Astrocyte of the hippocampus (primary cell): ENCODE measurements at regions not wholly inside any gene's neighbourhood (a gene's known extent, or its start where the extent isn't known, plus 50 kb on each side); places are given as distances from the start of the nearest gene placed in this dataset.
"Not testable (repeated sequence)": the region's sequence is repeated elsewhere in the genome, so short reads cannot be mapped to it uniquely, and the experiment has no call there.

Experiments
- DNase-seq: peaks from one replicate; pipeline ENCODE4 v3.0.0; 2011; ENCODE audit warnings: low read depth, low spot score

DNA sequence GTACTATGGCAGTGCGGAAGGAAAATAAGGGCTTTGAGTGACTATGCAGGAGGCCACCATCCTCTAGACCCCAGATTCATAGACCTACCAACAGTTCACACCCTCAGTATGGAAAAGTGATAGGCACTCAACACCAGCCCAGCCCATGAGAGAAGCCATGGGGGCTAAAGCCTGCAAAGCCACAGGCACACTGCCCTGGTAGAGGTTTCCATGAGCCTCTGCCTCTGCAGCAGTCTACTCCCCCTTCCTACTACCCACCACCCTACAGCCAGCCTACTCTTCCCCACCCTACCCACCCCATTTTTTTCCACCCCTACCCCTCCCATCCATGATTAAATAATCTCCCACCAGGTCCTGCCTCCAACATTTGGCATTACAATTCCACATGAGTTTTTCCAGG is 241.9 kb downstream of the CWH43 start:
- not testable (repeated sequence) for DNase-seq

DNA sequence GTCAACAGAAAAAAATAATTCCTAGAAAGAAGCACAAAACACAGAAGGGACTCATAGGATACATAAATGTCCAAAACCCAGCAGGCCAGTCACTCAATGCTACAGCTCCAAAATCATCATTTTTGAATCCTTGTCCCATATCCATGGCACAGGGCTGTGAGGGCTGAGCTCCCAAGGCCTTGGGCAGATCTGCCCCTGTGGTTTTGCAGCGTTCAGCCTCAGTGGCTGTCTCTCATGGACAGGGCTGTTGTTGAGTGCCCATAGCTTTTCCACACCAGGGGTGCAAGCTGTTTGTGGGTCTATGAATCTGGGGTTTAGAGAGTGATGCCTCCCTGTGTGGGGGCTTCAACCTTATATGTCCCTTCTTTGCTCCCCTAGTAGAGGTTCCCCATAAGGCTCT is 243.2 kb downstream of the CWH43 start:
- DNase-seq = not testable (repeated sequence)

DNA sequence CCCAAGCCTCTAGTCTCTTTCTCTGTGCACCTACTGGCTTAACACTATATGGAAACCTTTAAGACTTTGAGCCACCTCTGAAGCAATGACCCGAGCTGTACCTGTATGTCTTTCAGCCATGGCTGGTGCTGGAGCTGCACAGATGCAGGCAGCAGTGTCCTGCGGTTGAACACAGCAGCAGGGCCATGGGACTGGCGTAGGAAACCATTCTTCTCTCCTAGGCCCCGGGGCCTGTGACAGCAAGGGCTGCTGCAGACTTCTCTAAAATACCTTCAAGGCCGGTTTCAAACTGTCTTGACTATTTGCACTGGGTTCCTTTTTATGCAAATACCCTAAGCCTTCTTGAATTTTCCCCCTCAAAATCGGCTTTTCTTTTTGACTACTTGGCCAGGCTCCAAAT is 243.6 kb downstream of the CWH43 start:
- not testable (repeated sequence) for DNase-seq

DNA sequence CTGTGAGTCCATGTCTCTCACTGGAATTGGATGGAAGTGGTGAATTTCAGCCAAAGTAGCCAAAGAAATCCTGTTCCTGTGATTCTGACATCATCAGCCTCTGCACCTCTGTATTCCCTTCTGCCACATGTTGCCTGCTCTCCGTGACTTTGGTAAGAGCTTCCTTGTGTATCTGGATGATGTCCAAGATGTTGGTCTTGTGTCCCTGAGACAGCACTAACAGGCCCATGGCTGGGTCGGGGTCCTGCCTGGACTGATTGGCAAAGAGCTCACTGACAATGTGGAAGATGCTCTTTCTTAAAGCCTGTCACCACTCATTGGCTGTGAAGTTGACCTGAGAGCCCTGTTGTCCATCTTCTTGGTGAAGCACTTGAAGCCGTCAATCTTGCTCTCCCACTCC is 247.3 kb downstream of the CWH43 start:
- not testable (repeated sequence) for DNase-seq

DNA sequence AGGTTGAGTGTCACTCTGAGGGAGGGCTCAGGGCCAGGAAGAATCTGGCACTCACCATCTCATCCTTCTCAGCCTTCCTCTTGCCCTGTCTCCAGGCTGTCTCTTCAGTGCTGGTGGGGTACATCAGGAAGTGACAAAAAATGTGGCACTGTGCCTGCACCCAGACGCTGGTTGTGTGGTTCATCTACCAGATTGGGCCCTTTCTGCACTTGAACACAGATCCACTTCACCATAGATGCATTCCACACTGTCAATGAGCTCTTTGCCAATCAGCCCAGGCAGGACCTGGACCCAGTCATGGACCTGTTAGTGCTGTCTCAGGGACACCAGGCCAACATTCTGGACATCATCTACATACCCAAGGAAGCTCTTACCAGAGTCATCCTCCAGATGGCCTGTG is 247.7 kb downstream of the CWH43 start:
- DNase-seq = not testable (repeated sequence)

DNA sequence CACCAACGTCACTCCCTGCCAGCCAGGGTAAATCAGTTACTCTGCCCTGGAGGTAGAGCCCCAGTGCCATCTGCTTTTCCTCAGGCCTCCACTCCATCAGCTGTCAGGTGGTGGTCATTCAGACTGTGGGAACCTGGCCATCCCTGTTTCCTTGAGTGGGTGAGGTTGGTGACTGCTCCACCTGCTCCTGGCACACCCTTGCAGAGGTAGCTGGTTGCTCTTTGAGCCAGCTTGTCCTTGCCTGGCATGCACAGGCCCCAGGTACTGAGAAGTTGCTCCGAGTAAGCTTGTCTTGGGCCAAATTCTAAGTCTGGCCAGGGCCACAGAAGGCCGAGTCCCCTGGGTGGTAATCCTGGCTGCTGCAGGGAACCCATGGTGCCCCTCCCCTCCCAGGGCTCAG is 248.3 kb downstream of the CWH43 start:
- DNase-seq = not testable (repeated sequence)

DNA sequence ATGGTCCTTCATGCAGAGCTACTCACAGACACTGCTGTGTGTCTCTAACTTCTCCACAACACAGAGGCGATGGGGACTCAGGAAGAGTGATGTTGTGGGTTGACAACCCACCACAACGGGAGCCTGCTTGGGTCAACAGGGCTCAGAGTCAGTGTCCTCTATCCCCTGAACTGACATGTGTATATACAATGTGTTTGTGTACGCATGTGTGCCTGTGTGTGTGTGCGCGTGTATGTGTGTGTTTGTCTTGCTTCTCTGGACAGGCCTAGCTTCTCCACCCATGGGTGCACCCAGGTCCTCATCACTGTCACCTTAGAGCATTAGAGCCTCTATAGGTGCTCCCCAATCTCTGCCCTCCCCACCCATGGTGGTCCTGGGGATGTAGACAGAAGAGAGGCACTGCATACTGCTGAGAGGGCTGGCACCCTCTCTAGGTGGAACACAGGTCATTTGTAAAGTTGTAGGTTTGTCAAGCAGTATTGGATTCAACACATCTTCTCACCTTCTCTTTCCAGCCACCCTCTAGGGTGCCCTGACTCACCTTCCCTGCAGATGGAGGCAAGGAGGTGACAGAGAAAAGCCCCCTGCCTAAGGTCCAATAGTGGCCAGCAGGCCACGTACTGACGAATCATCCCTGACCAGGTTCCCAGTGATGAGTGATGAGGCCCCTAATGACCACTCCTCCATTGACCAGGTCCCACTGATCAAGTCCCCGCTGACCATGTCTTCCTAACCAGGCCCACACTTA is 249.5 kb downstream of the CWH43 start:
- DNase-seq = not testable (repeated sequence)

DNA sequence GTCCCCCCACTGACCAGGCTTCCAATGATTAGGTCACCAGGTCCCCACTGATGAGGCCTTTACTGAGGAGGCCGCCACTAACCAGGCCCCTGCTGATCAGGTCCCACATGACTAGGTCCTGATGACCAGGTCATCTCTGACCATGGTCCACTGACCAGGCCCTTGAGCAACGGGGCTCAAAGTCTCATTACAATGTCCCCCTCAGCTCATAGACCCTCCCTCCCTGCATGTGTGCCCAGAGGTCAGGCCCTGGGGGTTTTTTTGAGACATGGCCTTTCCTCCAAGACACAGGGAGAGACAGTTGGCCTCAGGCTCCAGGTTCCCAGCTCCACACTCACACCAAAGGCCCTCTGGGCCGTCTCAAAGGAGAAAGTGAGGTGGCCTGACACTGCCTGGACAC is 250.4 kb downstream of the CWH43 start:
- not testable (repeated sequence) for DNase-seq

DNA sequence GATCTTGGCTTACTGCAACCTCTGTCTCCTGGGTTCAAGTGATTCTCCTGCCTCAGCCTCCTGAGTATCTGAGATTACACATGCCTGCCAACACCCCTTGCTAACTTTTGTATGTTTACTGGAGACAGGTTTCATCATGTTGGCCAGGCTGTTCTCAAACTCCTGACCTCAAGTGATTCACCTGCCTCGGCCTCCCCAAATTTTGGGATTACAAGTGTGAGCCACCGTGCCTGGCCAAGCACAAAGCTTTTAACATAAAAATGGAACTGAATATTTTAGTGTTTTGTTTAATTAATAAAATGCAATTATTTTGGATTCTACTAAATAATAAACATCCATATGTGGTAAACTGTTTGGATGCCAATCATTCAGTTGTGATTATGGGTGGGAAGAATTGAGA is 255.2 kb downstream of the CWH43 start:
- DNase-seq = not testable (repeated sequence)

DNA sequence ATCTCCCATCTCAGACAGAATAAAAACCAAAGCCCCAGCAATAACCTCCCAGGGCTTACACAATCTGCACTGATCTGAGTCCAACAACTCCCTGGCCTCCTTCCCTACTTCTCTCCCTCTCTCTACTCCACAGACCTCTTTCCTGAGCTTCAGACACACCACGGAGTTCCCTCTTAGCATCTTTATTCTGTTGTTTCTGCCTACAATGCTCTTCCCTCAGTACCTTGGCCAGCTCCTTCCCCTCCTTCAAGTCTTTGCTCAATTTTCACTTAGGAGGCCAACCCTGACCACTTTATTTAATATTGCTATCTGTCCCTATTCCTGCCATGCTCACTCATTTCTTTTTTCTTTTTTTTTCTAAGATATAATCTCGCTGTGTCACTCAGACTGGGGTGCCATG is 276.7 kb downstream of the CWH43 start:
- not testable (repeated sequence) for DNase-seq

DNA sequence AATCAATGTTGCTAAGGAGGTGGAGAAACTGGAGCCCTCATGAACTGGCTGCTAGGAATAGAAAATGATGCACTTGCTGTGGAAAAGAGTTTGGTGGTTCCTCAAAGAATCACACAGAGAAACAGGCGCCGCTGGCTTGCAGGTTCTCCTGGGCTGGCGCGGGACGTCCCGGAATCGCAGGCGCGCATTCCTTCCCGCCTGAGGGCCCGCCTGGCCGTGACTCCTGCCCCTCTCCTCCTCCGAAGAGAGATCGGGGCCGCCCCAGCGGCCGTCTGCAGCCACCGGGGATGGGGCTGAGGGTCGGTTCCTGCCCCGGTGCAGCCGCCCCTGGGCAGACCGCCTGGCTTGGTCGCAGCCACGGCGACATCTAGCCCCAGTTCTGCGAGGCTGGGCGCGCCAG is 284.4 kb downstream of the CWH43 start:
- DNase-seq = not testable (repeated sequence)

DNA sequence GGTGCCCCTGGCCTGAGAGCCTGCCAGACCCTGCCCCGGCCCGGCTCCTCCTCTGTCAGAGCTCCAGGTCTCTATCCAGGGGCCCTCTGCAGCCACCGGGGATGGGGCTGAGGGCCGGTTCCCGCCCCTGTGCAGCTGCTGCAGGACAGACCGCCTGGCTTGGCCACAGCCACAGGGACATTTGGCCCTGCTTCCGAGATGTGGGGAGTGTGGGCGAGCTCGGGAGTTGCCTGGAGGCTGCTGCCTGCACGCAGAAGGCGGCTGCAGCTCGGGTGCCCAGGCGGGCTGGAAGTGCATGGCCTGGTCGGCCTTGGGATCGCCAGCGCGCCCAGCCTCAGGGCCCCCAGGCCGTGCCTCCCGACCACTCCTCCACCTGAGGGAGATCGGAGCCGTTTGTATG is 284.8 kb downstream of the CWH43 start:
- DNase-seq = not testable (repeated sequence)

DNA sequence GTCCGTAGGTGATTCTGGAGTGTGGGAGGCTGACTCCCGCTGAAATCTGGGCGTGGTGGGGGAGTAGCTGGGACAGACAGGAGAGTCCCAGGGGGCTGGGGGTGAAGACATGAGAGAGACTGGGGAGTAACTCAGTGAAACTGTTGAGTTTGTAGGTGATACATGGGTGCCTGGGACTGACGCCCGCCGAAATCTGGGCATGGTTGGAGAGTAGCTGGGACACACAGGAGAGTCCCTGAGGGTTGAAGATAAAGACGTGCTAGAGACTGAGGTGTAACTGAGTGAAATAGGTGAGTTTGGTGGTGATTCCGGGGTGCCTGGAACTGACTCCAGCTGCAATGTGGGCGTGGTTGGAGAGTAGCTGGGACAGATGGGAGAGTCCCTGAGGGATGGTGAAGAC is 299.8 kb downstream of the CWH43 start:
- DNase-seq = not testable (repeated sequence)

DNA sequence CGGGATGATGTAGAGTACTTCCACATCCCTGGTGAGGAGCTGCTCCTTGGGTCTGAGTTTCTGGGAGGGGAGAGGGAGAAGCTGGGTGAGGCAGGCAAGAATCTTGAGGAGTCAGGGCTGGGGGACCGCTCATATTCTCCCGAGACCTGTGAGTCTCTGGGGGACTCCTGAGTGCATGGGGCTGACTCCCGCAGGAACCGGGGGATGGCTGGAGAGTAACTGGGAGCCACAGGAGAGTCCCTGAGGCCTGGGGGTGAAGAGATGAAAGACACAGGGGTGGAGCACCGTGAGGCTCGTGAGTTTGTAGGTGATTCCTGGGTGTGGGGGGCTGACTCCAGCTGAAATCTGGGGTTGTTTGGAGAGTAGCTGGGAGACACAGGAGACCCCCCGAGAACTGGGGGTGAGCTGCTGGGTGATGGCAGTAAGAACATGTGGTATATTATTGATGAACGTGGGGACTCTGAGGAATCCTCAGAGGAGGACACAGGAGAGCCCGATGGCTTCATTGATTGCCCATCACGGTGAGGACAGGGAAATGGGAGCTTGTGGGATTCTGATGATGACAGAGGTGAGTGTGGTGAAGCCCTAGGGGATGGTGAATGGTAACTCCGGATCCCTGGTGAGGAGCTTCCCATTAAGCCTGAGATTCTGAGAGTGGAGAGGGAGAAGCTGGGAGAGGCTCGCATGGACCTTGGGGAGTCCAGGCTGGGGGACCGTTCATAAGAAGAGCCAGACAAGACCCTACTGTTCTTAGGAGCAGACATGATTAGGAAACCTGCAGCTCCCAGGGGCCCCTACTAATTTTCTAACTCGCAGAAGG is 301.1 kb downstream of the CWH43 start:
- not testable (repeated sequence) for DNase-seq

DNA sequence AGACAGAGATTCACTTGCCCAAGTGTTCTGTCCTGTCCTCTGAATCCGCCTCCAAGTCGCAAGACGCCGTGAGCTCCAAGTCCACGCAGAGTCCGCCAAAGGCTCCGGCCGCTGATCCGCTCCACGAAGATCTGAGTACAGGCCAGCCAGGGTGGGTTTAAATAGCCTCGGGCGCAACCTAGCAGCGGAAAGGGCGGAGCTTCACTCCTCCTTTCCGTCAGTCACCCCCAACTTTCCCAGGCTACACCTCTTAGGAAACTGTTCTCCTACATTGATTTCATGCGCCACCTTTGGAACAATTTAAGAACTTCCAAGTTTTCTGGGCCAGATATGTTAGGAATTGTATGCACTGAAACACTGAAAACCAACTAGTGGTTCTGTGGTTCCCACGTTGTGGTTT is 301.8 kb downstream of the CWH43 start:
- DNase-seq = not testable (repeated sequence)

DNA sequence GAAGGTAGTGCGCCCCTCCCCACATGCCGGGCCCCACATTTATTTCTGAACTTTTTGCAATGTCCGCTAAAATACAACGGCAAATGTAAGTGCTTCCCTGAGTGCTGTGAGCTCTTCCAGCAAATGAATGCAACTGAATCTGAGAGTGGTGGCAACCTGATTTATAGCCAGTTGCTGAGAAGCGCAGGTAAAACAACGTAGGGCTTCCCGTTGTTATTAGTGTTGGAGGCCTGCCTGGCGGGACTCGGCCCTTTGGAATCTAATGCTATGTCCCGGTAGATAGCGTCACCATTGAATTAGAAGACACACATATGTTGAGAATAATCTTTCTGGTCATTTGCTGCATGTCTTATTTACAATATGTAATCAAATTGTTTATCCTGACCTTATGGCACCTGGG is 302.7 kb downstream of the CWH43 start:
- not testable (repeated sequence) for DNase-seq

DNA sequence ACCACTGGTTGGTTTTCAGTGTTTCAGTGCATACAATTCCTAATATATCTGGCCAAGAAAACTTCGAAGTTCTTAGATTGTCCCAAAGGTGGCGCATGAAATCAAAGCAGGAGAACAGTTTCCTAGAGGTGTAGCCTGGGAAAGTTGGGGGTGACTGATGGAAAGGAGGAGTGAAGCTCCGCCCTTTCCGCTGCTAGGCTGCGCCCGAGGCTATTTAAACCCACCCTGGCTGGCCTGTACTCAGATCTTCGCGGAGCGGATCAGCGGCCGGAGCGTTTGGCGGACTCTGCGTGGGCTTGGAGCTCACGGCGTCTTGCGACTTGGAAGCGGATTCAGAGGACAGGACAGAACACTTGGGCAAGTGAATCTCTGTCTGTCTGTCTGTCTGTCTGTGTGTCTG is 328.7 kb downstream of the CWH43 start:
- not testable (repeated sequence) for DNase-seq

DNA sequence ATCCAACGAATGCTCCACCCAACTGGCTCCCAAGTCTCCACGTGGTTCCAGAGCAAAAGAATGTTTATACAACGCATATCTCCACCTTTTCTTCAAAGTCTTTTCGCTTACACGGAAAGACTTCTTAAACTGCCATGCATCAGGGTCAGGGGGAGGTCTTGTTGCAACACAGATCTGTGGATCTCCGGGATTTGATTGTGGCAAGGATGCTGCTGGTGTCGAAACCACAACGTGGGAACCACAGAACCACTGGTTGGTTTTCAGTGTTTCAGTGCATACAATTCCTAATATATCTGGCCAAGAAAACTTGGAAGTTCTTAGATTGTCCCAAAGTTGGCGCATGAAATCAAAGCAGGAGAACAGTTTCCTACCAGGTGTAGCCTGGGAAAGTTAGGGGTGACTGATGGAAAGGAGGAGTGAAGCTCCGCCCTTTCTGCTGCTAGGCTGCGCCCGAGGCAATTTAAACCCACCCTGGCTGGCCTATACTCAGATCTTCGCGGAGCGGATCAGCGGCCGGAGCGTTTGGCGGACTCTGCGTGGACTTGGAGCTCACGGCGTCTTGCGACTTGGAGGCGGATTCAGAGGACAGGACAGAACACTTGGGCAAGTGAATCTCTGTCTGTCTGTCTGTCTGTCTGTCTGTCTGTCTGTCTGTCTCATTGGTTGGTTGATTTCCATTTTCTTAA is 334.8 kb downstream of the CWH43 start:
- DNase-seq = not testable (repeated sequence)

DNA sequence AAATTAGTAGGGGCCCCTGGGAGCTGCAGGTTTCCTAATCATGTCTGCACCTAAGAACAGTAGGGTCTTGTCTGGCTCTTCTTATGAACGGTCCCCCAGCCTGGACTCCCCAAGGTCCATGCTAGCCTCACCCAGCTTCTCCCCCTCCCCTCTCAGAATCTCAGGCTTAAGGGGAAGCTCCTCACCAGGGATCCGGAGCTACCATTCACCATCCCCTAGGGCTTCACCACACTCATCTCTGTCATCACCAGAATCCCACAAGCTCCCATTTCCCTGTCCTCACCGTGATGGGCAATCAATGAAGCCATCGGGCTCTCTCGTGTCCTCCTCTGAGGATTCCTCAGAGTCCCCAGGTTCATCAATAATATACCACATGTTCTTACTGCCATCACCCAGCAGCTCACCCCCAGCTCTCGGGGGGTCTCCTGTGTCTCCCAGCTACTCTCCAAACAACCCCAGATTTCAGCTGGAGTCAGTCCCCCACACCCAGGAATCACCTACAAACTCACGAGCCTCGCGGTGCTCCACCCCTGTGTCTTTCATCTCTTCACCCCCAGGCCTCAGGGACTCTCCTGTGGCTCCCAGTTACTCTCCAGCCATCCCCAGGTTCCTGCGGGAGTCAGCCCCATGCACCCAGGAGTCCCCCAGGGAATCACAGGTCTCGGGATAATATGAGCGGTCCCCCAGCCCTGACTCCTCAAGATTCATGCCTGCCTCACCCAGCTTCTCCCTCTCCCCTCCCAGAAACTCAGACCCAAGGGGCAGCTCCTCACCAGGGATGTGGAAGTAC is 335.6 kb downstream of the CWH43 start:
- not testable (repeated sequence) for DNase-seq

DNA sequence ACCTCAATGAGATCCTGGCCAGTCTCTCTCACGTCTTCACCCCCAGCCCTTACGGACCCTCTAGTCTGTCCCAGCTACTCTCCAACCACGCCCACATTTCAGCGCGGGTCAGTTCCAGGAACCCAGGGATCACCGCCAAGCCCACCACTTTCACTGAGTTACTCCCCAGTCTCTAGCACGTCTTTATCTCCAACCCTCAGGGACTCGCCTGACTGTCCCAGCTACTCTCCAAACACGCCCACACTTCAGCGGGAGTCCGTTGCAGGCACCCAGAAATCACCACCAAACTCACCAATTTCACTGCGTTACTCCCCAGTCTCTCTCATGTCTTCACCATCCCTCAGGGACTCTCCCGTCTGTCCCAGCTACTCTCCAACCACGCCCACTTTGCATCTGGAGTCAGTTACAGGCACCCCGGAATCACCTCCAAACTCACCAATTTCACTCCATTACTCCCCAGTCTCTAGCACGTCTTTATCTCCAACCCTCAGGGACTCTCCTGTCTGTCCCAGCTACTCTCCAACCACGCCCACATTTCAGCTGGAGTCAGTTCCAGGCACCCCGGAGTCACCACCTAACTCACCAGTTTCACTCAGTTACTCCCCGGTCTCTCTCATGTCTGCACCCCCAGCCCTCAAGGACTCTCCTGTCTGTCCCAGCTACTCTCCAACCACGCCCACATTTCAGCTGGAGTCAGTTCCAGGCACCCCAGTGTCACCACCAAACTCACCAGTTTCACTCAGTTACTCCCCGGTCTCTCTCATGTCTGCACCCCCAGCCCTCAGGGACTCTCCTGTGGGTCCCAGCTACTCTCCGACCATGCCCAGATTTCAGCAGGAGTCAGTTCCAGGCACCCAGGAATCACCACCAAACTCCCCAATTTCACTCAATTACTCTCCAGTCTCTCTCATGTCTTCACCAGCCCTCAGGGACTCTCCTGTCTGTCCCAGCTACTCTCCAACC is 336.8 kb downstream of the CWH43 start:
- not testable (repeated sequence) for DNase-seq
